Astrocyte (in vitro differentiated cells and primary cell): ENCODE measurements at regions not wholly inside any gene's neighbourhood (a gene's known extent, or its start where the extent isn't known, plus 50 kb on each side); places are given as distances from the start of the nearest gene placed in this dataset.
A peak's percentile ranks its signal among the peaks of the same experiment; 100 is the strongest.

ENCODE experiments used
- DNase-seq: peaks from one replicate; pipeline ENCODE4 v3.0.0-alpha.2; 2010; ENCODE audit warnings: low read depth
- FAIRE-seq: peaks from 2 replicates; lab custom pipeline; 2011; peaks lifted over from hg19 to GRCh38; lab: Jason Lieb, UNC
- H2AFZ ChIP-seq: 2 replicates; pipeline ENCODE4 v1.6.0; 2012; ENCODE audit warnings: low read depth, low read length, inconsistent platforms
- H3K27ac ChIP-seq: 2 replicates; pipeline ENCODE4 v1.5.1; 2011; ENCODE audit warnings: low read depth, low read length, inconsistent platforms
- H3K27me3 ChIP-seq: 2 replicates; pipeline ENCODE4 v1.6.0; 2011; ENCODE audit warnings: low read length, inconsistent platforms; ENCODE audit not compliant: insufficient read depth
- H3K36me3 ChIP-seq: 2 replicates; pipeline ENCODE4 v1.5.1; 2011; ENCODE audit warnings: low read length, inconsistent platforms; ENCODE audit not compliant: insufficient read depth
- H3K4me1 ChIP-seq: 2 replicates; pipeline ENCODE4 v1.5.1; 2011; ENCODE audit warnings: low read length, inconsistent platforms; ENCODE audit not compliant: insufficient read depth
- H3K4me2 ChIP-seq: 2 replicates; pipeline ENCODE4 v1.6.0; 2012; ENCODE audit warnings: low read length, inconsistent platforms
- H3K4me3 ChIP-seq: 2 replicates; pipeline ENCODE4 v1.5.1; 2011; ENCODE audit warnings: low read depth, mild to moderate bottlenecking, low read length, inconsistent platforms; ENCODE audit not compliant: insufficient read depth
- H3K79me2 ChIP-seq: 2 replicates; pipeline ENCODE4 v1.6.0; 2012; ENCODE audit warnings: mild to moderate bottlenecking, low read length, inconsistent platforms; ENCODE audit not compliant: insufficient read depth
- H3K9ac ChIP-seq: 2 replicates; pipeline ENCODE4 v1.6.0; 2012; ENCODE audit warnings: mild to moderate bottlenecking, low read length, inconsistent platforms
- H3K9me3 ChIP-seq: 2 replicates; pipeline ENCODE4 v1.5.1; 2012; ENCODE audit warnings: low read depth, mild to moderate bottlenecking, low read length, inconsistent platforms; ENCODE audit not compliant: insufficient read depth
- H4K20me1 ChIP-seq: 2 replicates; pipeline ENCODE4 v1.6.0; 2012; ENCODE audit warnings: low read length, inconsistent platforms; ENCODE audit not compliant: insufficient read depth
- H3K27ac Mint-ChIP-seq: one replicate; pipeline ENCODE4 v1.8.0; 2021; ENCODE audit warnings: mild to moderate bottlenecking, mixed read lengths; ENCODE audit not compliant: unreplicated experiment
- H3K27me3 Mint-ChIP-seq: one replicate; pipeline ENCODE4 v1.8.0; 2021; ENCODE audit warnings: low read depth, mixed read lengths; ENCODE audit not compliant: unreplicated experiment
- H3K36me3 Mint-ChIP-seq: one replicate; pipeline ENCODE4 v1.8.0; 2021; ENCODE audit warnings: low read depth, mixed read lengths; ENCODE audit not compliant: unreplicated experiment
- H3K4me1 Mint-ChIP-seq: one replicate; pipeline ENCODE4 v1.8.0; 2021; ENCODE audit warnings: low read depth, mixed read lengths; ENCODE audit not compliant: unreplicated experiment
- H3K4me3 Mint-ChIP-seq: one replicate; pipeline ENCODE4 v1.8.0; 2021; ENCODE audit warnings: mild to moderate bottlenecking, moderate library complexity, mixed read lengths; ENCODE audit not compliant: unreplicated experiment
- H3K9me3 Mint-ChIP-seq: one replicate; pipeline ENCODE4 v1.8.0; 2021; ENCODE audit warnings: mild to moderate bottlenecking, mixed read lengths; ENCODE audit not compliant: unreplicated experiment
- EZH2 ChIP-seq: IDR thresholded peaks from 2 replicates; pipeline ENCODE4 v1.6.1; 2012; ENCODE audit warnings: mild to moderate bottlenecking, low read length, inconsistent platforms; ENCODE audit not compliant: insufficient read depth
- TF ChIP-seq, protein P1 (sequence below): IDR thresholded peaks from 2 replicates; pipeline ENCODE4 v1.5.1; 2011; ENCODE audit warnings: low read depth, mild to moderate bottlenecking, inconsistent platforms, low read length, moderate library complexity; ENCODE audit not compliant: insufficient read depth

- Mint-ChIP-seq H3K4me3 (no peak overlapping the region), H3K27ac (no peak overlapping the region), H3K27me3 (no peaks in the 10 kb centered on the region), H3K36me3 (no peaks in the 10 kb centered on the region), H3K9me3 (no peaks in the 10 kb centered on the region), H3K4me1 (no peaks in the 10 kb centered on the region)
- H3K9ac ChIP-seq: no peak overlapping the region
- no peaks in the 10 kb centered on the region for H3K36me3 ChIP-seq
- no peaks in the 10 kb centered on the region for H3K79me2 ChIP-seq
- H3K9me3 ChIP-seq: no peaks in the 10 kb centered on the region
- no peak overlapping the region for H3K4me2 ChIP-seq
- H3K27ac ChIP-seq: no peak overlapping the region
- no peaks in the 10 kb centered on the region for H3K27me3 ChIP-seq
- no peaks in the 10 kb centered on the region for H4K20me1 ChIP-seq
- no peak overlapping the region for H2AFZ ChIP-seq
- DNase-seq (no peak), FAIRE-seq (no peak)
- H3K4me1 ChIP-seq: no peaks in the 10 kb centered on the region
- no peak overlapping the region for H3K4me3 ChIP-seq
- TF ChIP-seq EZH2: no peak
- TF ChIP-seq, protein P1, sequence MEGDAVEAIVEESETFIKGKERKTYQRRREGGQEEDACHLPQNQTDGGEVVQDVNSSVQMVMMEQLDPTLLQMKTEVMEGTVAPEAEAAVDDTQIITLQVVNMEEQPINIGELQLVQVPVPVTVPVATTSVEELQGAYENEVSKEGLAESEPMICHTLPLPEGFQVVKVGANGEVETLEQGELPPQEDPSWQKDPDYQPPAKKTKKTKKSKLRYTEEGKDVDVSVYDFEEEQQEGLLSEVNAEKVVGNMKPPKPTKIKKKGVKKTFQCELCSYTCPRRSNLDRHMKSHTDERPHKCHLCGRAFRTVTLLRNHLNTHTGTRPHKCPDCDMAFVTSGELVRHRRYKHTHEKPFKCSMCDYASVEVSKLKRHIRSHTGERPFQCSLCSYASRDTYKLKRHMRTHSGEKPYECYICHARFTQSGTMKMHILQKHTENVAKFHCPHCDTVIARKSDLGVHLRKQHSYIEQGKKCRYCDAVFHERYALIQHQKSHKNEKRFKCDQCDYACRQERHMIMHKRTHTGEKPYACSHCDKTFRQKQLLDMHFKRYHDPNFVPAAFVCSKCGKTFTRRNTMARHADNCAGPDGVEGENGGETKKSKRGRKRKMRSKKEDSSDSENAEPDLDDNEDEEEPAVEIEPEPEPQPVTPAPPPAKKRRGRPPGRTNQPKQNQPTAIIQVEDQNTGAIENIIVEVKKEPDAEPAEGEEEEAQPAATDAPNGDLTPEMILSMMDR: no peak
Observed at GRCh38 chrX:35076061-35076460, 133.5 kb downstream of the FAM47B start.

DNA sequence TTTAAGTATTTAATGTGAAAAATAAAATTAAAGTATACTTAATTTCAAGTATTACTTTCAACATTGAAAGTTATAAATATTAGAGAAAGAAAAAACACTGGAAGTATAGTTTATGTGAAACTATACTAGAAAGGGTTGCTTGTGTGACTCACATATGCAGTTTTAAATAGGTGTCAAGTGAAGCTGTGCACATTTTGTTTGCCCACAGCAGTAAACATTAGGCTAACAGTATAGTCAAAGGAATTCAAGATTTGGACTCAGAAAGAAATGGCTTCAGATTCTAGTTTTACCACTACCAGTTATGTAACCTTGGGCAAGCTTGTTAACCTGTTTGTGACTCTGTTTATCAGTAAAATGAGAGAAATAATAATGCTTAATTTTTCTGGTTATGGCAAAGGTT is 148.2 kb downstream of the FAM47B start:
- H3K9ac ChIP-seq: no peak overlapping the region
- no peak overlapping the region for H2AFZ ChIP-seq
- no peak overlapping the region for H3K4me3 Mint-ChIP-seq
- H3K9me3 Mint-ChIP-seq: peaks cover 1% of the 10 kb centered on the region
- no peak overlapping the region for H3K27ac Mint-ChIP-seq
- no peaks in the 10 kb centered on the region for H3K36me3 ChIP-seq
- H3K9me3 ChIP-seq: no peaks in the 10 kb centered on the region
- H3K4me3 ChIP-seq: no peak overlapping the region
- H3K27me3 ChIP-seq: no peaks in the 10 kb centered on the region
- TF ChIP-seq EZH2: no peak
- TF ChIP-seq, protein P1: no peak
- no peaks in the 10 kb centered on the region for H3K4me1 Mint-ChIP-seq
- no peaks in the 10 kb centered on the region for H3K79me2 ChIP-seq
- H3K27me3 Mint-ChIP-seq: no peaks in the 10 kb centered on the region
- no peaks in the 10 kb centered on the region for H3K4me1 ChIP-seq
- H3K4me2 ChIP-seq: no peak overlapping the region
- H3K27ac ChIP-seq: no peak overlapping the region
- DNase-seq: no peak
- FAIRE-seq: peak; percentile 95
- no peaks in the 10 kb centered on the region for H3K36me3 Mint-ChIP-seq
- no peaks in the 10 kb centered on the region for H4K20me1 ChIP-seq

GRCh38 chrX:35098419-35098818 is 155.8 kb downstream of the FAM47B start:
- no peaks in the 10 kb centered on the region for H3K9me3 ChIP-seq
- H4K20me1 ChIP-seq: no peaks in the 10 kb centered on the region
- no peaks in the 10 kb centered on the region for H3K79me2 ChIP-seq
- FAIRE-seq (peak; percentile 97), DNase-seq (no peak)
- H3K27me3 ChIP-seq: no peaks in the 10 kb centered on the region
- no peaks in the 10 kb centered on the region for H3K36me3 ChIP-seq
- Mint-ChIP-seq H3K27me3 (no peaks in the 10 kb centered on the region), H3K4me1 (no peaks in the 10 kb centered on the region), H3K36me3 (no peaks in the 10 kb centered on the region), H3K4me3 (no peak overlapping the region), H3K27ac (no peak overlapping the region), H3K9me3 (no peaks in the 10 kb centered on the region)
- H3K27ac ChIP-seq: no peak overlapping the region
- no peaks in the 10 kb centered on the region for H3K4me1 ChIP-seq
- H3K4me2 ChIP-seq: no peak overlapping the region
- H2AFZ ChIP-seq: no peak overlapping the region
- no peak for TF ChIP-seq EZH2
- TF ChIP-seq, protein P1: no peak
- no peak overlapping the region for H3K9ac ChIP-seq
- no peak overlapping the region for H3K4me3 ChIP-seq
